ENCODE measurements at regions not wholly inside any gene's neighbourhood (a gene's known extent, or its start where the extent isn't known, plus 50 kb on each side); places are given as distances from the start of the nearest gene placed in this dataset.

DNA sequence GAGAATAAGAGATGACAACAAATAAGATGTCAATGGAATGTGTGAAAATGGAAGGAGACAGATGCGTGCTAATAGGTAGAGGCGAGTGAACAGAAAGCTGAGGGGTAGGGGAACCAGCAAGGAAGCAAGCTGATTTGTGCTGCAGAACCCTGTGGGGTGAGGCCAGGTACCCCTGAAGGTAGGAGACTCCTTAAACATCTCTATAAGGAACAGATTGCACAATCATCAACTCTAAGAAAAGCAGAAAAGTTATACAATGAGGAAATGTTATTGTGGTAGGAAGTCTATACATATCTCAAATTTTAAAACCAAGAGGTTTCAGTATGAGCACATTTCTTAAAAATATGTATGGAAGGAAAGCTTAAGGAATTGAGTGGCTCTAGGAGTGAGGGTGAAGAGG is 315.0 kb upstream of the TPM1 start (continued):
- no peak for TF ChIP-seq EGR1 (IDR thresholded peaks at IDR 0.05; ENCODE audit: low read depth in 2 of 2)
- no peak for TF ChIP-seq JUND (IDR thresholded peaks at IDR 0.05)
- TF ChIP-seq SP1 (IDR thresholded peaks at IDR 0.05), result no peak

DNA sequence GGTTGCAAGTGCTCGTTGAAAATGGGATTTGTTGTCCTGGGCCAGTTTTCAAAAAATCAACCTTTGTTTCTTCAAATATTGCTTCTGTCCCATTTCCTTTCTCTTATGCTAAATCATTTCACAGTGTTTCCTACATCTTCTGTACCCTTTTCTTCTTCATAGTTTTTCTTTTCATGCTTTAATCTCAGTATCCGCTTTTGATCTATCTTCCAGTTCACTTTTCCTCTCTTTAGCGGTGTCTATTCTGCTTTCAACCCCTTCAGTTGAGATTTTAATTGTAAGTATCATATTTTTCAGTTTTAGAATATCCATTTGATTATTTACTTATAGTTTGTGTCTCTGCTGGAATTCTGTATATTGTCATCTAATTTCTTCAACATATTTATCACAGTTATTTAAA is 311.7 kb upstream of the TPM1 start:
- Histone ChIP-seq H3K27ac (ENCODE audit: low read depth in 1 of 2, low read length in 2 of 2) (no peak overlapping the region), H3K36me3 (ENCODE audit: control insufficient read depth in 4 of 4, insufficient read depth in 3 of 4, low read depth in 1 of 4, low read length in 3 of 4) (no peaks in the 10 kb centered on the region), H3K27me3 (ENCODE audit: control insufficient read depth in 4 of 4, insufficient read depth in 4 of 4, low read length in 3 of 4) (no peaks in the 10 kb centered on the region), H3K9ac (ENCODE audit: low read depth in 1 of 2, low read length in 2 of 2) (no peak overlapping the region), H3K4me1 (ENCODE audit: control insufficient read depth in 4 of 4, insufficient read depth in 4 of 4, low read length in 3 of 4) (no peaks in the 10 kb centered on the region), H3K4me3 (ENCODE audit: low read depth in 1 of 3, low read length in 3 of 3) (no peak overlapping the region), H3K9me3 (ENCODE audit: control insufficient read depth in 4 of 4, low read length in 3 of 4) (no peaks in the 10 kb centered on the region)
- TF ChIP-seq, protein P1, sequence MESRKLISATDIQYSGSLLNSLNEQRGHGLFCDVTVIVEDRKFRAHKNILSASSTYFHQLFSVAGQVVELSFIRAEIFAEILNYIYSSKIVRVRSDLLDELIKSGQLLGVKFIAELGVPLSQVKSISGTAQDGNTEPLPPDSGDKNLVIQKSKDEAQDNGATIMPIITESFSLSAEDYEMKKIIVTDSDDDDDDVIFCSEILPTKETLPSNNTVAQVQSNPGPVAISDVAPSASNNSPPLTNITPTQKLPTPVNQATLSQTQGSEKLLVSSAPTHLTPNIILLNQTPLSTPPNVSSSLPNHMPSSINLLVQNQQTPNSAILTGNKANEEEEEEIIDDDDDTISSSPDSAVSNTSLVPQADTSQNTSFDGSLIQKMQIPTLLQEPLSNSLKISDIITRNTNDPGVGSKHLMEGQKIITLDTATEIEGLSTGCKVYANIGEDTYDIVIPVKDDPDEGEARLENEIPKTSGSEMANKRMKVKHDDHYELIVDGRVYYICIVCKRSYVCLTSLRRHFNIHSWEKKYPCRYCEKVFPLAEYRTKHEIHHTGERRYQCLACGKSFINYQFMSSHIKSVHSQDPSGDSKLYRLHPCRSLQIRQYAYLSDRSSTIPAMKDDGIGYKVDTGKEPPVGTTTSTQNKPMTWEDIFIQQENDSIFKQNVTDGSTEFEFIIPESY (IDR thresholded peaks at IDR 0.05), result no peak
- no peak for TF ChIP-seq EGR1 (IDR thresholded peaks at IDR 0.05; ENCODE audit: low read depth in 2 of 2)
- whole genome bisulfite sequencing, result 81% methylated on average over 3 of the region's 3 CpGs
- DNase-seq (ENCODE audit: low spot score), result no peak

DNA sequence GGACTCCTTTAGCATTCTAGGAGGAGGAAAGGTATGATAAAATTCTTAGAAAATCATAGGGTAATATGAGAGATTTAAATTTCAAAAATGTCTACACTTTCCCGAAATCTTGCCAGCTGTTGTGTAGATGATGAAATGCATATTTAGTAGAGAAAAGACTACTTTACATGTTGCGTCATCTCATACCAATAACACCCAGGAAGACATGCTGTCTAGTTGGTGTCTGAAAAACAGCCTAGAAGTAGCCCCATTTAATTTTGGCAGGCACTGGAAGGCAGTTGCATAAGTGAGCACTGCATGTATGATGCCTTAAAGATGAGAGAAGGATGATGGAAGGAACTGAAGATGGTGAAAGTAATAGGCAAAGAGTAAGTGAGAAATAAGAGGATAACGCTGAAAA is 310.5 kb upstream of the TPM1 start:
- 96% methylated on average over 3 of the region's 3 CpGs for whole genome bisulfite sequencing
- no peak overlapping the region for H3K9ac ChIP-seq (ENCODE audit: low read depth in 1 of 2, low read length in 2 of 2)
- TF ChIP-seq NR2F2 (IDR thresholded peaks at IDR 0.05) (no peak), HNF4G (IDR thresholded peaks at IDR 0.05) (no peak), FOXA1 (IDR thresholded peaks at IDR 0.05) (no peak), TAF1 (conservative IDR thresholded peaks at IDR 0.05) (no peak), YY1 (IDR thresholded peaks at IDR 0.05) (no peak), GABPA (IDR thresholded peaks at IDR 0.05 in 1 of 2, conservative IDR thresholded peaks at IDR 0.05 in 1 of 2) (no peak), FOXA2 (IDR thresholded peaks at IDR 0.05) (no peak), EGR1 (IDR thresholded peaks at IDR 0.05; ENCODE audit: low read depth in 2 of 2) (no peak), JUND (IDR thresholded peaks at IDR 0.05) (no peak)
- TF ChIP-seq, protein P2, sequence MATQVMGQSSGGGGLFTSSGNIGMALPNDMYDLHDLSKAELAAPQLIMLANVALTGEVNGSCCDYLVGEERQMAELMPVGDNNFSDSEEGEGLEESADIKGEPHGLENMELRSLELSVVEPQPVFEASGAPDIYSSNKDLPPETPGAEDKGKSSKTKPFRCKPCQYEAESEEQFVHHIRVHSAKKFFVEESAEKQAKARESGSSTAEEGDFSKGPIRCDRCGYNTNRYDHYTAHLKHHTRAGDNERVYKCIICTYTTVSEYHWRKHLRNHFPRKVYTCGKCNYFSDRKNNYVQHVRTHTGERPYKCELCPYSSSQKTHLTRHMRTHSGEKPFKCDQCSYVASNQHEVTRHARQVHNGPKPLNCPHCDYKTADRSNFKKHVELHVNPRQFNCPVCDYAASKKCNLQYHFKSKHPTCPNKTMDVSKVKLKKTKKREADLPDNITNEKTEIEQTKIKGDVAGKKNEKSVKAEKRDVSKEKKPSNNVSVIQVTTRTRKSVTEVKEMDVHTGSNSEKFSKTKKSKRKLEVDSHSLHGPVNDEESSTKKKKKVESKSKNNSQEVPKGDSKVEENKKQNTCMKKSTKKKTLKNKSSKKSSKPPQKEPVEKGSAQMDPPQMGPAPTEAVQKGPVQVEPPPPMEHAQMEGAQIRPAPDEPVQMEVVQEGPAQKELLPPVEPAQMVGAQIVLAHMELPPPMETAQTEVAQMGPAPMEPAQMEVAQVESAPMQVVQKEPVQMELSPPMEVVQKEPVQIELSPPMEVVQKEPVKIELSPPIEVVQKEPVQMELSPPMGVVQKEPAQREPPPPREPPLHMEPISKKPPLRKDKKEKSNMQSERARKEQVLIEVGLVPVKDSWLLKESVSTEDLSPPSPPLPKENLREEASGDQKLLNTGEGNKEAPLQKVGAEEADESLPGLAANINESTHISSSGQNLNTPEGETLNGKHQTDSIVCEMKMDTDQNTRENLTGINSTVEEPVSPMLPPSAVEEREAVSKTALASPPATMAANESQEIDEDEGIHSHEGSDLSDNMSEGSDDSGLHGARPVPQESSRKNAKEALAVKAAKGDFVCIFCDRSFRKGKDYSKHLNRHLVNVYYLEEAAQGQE (IDR thresholded peaks at IDR 0.05), result no peak
- TF ChIP-seq, protein P3, sequence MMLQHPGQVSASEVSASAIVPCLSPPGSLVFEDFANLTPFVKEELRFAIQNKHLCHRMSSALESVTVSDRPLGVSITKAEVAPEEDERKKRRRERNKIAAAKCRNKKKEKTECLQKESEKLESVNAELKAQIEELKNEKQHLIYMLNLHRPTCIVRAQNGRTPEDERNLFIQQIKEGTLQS (IDR thresholded peaks at IDR 0.05), result no peak
- no peak overlapping the region for H3K27ac ChIP-seq (ENCODE audit: low read depth in 1 of 2, low read length in 2 of 2)
- DNase-seq (ENCODE audit: low spot score), result no peak
- no peaks in the 10 kb centered on the region for H3K4me1 ChIP-seq (ENCODE audit: control insufficient read depth in 4 of 4, insufficient read depth in 4 of 4, low read length in 3 of 4)
- no peaks in the 10 kb centered on the region for H3K9me3 ChIP-seq (ENCODE audit: control insufficient read depth in 4 of 4, low read length in 3 of 4)
- H3K27me3 ChIP-seq (ENCODE audit: control insufficient read depth in 4 of 4, insufficient read depth in 4 of 4, low read length in 3 of 4), result no peaks in the 10 kb centered on the region
- H3K36me3 ChIP-seq (ENCODE audit: control insufficient read depth in 4 of 4, insufficient read depth in 3 of 4, low read depth in 1 of 4, low read length in 3 of 4), result no peaks in the 10 kb centered on the region
- H3K4me3 ChIP-seq (ENCODE audit: low read depth in 1 of 3, low read length in 3 of 3), result no peak overlapping the region

Data from liver (tissue), 7 donors.